ENCODE measurements at regions not wholly inside any gene's neighbourhood (a gene's known extent, or its start where the extent isn't known, plus 50 kb on each side); places are given as distances from the start of the nearest gene placed in this dataset.

GRCh38 chr1:87665151-87665550 is 336.5 kb downstream of the LMO4 start:
- TF ChIP-seq, protein P1, sequence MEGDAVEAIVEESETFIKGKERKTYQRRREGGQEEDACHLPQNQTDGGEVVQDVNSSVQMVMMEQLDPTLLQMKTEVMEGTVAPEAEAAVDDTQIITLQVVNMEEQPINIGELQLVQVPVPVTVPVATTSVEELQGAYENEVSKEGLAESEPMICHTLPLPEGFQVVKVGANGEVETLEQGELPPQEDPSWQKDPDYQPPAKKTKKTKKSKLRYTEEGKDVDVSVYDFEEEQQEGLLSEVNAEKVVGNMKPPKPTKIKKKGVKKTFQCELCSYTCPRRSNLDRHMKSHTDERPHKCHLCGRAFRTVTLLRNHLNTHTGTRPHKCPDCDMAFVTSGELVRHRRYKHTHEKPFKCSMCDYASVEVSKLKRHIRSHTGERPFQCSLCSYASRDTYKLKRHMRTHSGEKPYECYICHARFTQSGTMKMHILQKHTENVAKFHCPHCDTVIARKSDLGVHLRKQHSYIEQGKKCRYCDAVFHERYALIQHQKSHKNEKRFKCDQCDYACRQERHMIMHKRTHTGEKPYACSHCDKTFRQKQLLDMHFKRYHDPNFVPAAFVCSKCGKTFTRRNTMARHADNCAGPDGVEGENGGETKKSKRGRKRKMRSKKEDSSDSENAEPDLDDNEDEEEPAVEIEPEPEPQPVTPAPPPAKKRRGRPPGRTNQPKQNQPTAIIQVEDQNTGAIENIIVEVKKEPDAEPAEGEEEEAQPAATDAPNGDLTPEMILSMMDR (conservative IDR thresholded peaks at IDR 0.05; ENCODE audit: low read depth, low read length), result no peak
- no peak overlapping the region for H3K4me3 ChIP-seq (ENCODE audit: low read depth, low read length)
- DNase-seq (ENCODE audit: low read depth), result no peak

- H3K4me3 ChIP-seq (ENCODE audit: low read depth, low read length), result no peak overlapping the region
- no peak for DNase-seq (ENCODE audit: low read depth)
- TF ChIP-seq, protein P1 (conservative IDR thresholded peaks at IDR 0.05; ENCODE audit: low read depth, low read length), result no peak
Observed at GRCh38 chr1:87666681-87667080, 338.0 kb downstream of the LMO4 start.

GRCh38 chr1:87669674-87670073 is 341.0 kb downstream of the LMO4 start:
- TF ChIP-seq, protein P1 (conservative IDR thresholded peaks at IDR 0.05; ENCODE audit: low read depth, low read length), result no peak
- H3K4me3 ChIP-seq (ENCODE audit: low read depth, low read length), result no peak overlapping the region
- DNase-seq (ENCODE audit: low read depth), result no peak

- TF ChIP-seq, protein P1 (conservative IDR thresholded peaks at IDR 0.05; ENCODE audit: low read depth, low read length), result no peak
- no peak for DNase-seq (ENCODE audit: low read depth)
- H3K4me3 ChIP-seq (ENCODE audit: low read depth, low read length), result no peak overlapping the region
Observed at GRCh38 chr1:87673309-87673708, 344.6 kb downstream of the LMO4 start.

GRCh38 chr1:87673748-87674147 is 345.1 kb downstream of the LMO4 start:
- H3K4me3 ChIP-seq (ENCODE audit: low read depth, low read length), result no peak overlapping the region
- TF ChIP-seq, protein P1 (conservative IDR thresholded peaks at IDR 0.05; ENCODE audit: low read depth, low read length), result peak; percentile 41
- no peak for DNase-seq (ENCODE audit: low read depth)

GRCh38 chr1:87674791-87675190 is 346.1 kb downstream of the LMO4 start:
- TF ChIP-seq, protein P1 (conservative IDR thresholded peaks at IDR 0.05; ENCODE audit: low read depth, low read length), result no peak
- H3K4me3 ChIP-seq (ENCODE audit: low read depth, low read length), result no peak overlapping the region
- no peak for DNase-seq (ENCODE audit: low read depth)

- TF ChIP-seq, protein P1 (conservative IDR thresholded peaks at IDR 0.05; ENCODE audit: low read depth, low read length), result no peak
- H3K4me3 ChIP-seq (ENCODE audit: low read depth, low read length), result no peak overlapping the region
- no peak for DNase-seq (ENCODE audit: low read depth)
Observed at GRCh38 chr1:87678266-87678665, 349.6 kb downstream of the LMO4 start.
